ENCODE measurements at regions not wholly inside any gene's neighbourhood (a gene's known extent, or its start where the extent isn't known, plus 50 kb on each side); places are given as distances from the start of the nearest gene placed in this dataset.

DNA sequence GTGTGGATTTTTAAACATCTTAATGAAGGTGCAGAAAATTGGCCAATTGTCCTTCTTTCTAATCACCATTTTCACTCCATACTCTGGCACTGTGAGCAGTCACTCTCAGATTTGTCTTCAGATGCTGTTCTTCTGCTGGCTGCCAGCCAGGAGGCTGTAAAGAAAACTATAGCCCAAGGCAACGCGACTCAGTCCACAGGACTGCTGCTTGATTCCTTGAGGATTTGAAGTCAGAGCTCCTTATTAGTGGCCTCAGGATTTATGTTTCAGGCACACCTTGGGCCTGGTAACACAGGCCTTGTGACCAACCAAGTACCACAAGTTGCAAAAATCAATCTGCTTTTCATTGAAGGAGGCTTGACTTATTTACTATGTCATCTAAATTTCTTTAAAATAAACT is 342.6 kb downstream of the GPM6A start:
- TF ChIP-seq POLR2AphosphoS5 (IDR thresholded peaks at IDR 0.05; ENCODE audit: borderline replicate concordance, low read depth, low read length) (no peak), FOXP2 (optimal IDR thresholded peaks at IDR 0.05; ENCODE audit: control extremely low read depth, extremely low read length, insufficient read depth) (no peak), EZH2 (IDR thresholded peaks at IDR 0.05) (no peak)
- Histone ChIP-seq H3K9me3 (ENCODE audit: low read depth, low read length) (no peaks in the 10 kb centered on the region), H3K4me3 (no peak overlapping the region), H3K36me3 (ENCODE audit: insufficient read depth, low read length) (no peaks in the 10 kb centered on the region), H3K9ac (ENCODE audit: insufficient read length) (no peak overlapping the region), H3K27ac (no peak overlapping the region)
- no peak for DNase-seq (ENCODE audit: low read depth, low spot score)

- TF ChIP-seq FOXP2 (optimal IDR thresholded peaks at IDR 0.05; ENCODE audit: control extremely low read depth, extremely low read length, insufficient read depth) = no peak
- TF ChIP-seq EZH2 (IDR thresholded peaks at IDR 0.05) = no peak
- no peak for TF ChIP-seq POLR2AphosphoS5 (IDR thresholded peaks at IDR 0.05; ENCODE audit: borderline replicate concordance, low read depth, low read length)
- Histone ChIP-seq H3K36me3 (ENCODE audit: insufficient read depth, low read length) (no peaks in the 10 kb centered on the region), H3K9me3 (ENCODE audit: low read depth, low read length) (no peaks in the 10 kb centered on the region), H3K9ac (ENCODE audit: insufficient read length) (no peak overlapping the region), H3K4me3 (no peak overlapping the region), H3K27ac (no peak overlapping the region)
- no peak for DNase-seq (ENCODE audit: low read depth, low spot score)
Measured at GRCh38 chr4:175470131-175470530, 341.9 kb downstream of the GPM6A start.

DNA sequence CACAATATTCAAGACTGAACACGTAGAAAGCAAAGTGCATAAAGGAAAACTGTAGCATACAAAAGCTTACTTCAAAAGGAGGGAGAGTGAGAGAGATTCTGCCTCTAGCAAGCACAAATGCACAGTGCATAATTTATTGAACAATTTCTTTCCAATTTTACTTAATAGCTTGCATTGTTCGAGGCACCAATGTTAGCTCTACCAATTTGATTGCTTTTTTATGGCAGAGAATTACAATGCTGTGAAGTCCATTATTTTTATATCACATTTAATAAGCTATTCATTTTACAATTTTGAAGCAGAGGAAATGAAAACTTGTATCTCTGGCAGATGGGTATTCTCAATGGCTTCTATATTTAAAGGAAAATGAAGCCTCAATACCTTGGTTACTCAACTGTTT is 331.7 kb downstream of the GPM6A start:
- no peak overlapping the region for H3K9ac ChIP-seq (ENCODE audit: insufficient read length)
- DNase-seq (ENCODE audit: low read depth, low spot score) = no peak
- no peak overlapping the region for H3K27ac ChIP-seq
- H3K9me3 ChIP-seq (ENCODE audit: low read depth, low read length) = no peaks in the 10 kb centered on the region
- no peak for TF ChIP-seq EZH2 (IDR thresholded peaks at IDR 0.05)
- TF ChIP-seq POLR2AphosphoS5 (IDR thresholded peaks at IDR 0.05; ENCODE audit: borderline replicate concordance, low read depth, low read length) = no peak
- TF ChIP-seq FOXP2 (optimal IDR thresholded peaks at IDR 0.05; ENCODE audit: control extremely low read depth, extremely low read length, insufficient read depth) = no peak
- H3K36me3 ChIP-seq (ENCODE audit: insufficient read depth, low read length) = no peaks in the 10 kb centered on the region
- no peak overlapping the region for H3K4me3 ChIP-seq

DNA sequence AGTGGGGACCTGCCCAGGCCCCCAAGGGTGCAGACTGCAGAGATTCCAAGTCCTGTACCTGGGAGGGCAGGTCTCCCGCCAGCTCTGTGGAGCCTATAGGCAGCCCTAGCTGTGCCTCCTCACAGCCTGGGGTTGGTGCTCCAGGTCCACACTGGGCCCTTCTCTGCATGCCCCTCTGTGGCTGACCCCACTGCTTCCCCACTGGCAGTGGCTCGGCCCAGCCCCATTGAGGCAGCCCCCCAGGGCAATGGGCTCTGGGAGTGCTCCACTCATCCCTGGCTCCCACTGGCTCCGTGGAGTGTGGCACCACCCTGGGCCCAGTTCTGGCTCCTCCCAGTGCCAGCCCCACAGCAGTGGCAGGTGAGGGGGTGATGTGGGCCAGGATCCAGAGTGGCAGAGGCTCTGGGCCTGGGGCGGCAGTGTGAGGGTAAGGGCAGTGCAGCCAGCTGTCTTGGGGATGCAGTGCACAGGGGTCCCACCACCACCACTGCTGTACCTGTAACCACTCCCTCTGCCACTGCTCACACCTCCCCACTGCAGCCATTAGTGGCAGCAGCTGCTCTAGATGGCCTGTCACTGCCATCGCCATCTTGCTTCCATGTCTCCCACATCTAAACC is 312.2 kb downstream of the GPM6A start:
- no peaks in the 10 kb centered on the region for H3K9me3 ChIP-seq (ENCODE audit: low read depth, low read length)
- H3K9ac ChIP-seq (ENCODE audit: insufficient read length) = no peak overlapping the region
- H3K4me3 ChIP-seq = no peak overlapping the region
- H3K36me3 ChIP-seq (ENCODE audit: insufficient read depth, low read length) = no peaks in the 10 kb centered on the region
- TF ChIP-seq EZH2 (IDR thresholded peaks at IDR 0.05) (no peak), POLR2AphosphoS5 (IDR thresholded peaks at IDR 0.05; ENCODE audit: borderline replicate concordance, low read depth, low read length) (no peak), FOXP2 (optimal IDR thresholded peaks at IDR 0.05; ENCODE audit: control extremely low read depth, extremely low read length, insufficient read depth) (no peak)
- H3K27ac ChIP-seq = no peak overlapping the region
- no peak for DNase-seq (ENCODE audit: low read depth, low spot score)

DNA sequence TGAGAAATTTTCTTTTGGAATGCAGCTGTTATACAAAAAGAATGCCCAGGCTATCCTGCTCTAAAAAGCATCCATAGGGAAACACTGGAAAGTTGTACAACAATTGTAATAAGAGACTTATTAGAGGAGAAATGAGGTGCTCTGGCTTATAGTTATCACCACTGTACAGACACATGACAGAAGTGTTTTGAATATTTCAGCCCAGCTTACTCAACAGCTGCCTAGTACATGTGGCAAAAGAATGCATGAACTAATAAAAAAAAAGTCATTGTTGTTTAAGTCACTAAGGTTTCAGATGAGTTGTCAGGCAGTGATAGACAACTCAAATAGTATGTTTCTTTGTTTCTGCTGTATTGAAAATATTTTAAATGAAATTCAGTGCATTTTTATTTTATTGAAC is 307.7 kb downstream of the GPM6A start:
- Histone ChIP-seq H3K9ac (ENCODE audit: insufficient read length) (no peak overlapping the region), H3K4me3 (no peak overlapping the region), H3K36me3 (ENCODE audit: insufficient read depth, low read length) (no peaks in the 10 kb centered on the region), H3K9me3 (ENCODE audit: low read depth, low read length) (no peaks in the 10 kb centered on the region), H3K27ac (no peak overlapping the region)
- TF ChIP-seq FOXP2 (optimal IDR thresholded peaks at IDR 0.05; ENCODE audit: control extremely low read depth, extremely low read length, insufficient read depth) (no peak), POLR2AphosphoS5 (IDR thresholded peaks at IDR 0.05; ENCODE audit: borderline replicate concordance, low read depth, low read length) (no peak), EZH2 (IDR thresholded peaks at IDR 0.05) (no peak)
- no peak for DNase-seq (ENCODE audit: low read depth, low spot score)

DNA sequence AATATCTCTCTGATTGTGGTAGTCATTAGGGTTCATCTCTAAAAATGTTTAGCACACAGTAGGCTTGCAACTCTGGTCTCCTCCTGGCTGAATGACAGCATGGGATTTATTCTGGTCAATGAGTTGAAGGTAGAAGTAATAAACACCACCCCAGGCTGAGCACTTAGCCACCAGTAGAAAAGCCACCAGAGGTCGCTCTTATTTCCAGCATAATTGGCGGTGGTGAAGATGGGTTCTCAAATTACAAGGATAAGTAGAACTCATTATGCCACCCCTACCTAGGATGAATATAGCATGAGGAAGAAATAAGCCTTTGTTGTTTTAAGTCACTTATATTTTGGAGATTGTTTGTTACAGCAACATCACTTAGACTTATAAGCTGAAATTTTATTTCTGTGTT is 302.7 kb downstream of the GPM6A start:
- no peak for DNase-seq (ENCODE audit: low read depth, low spot score)
- Histone ChIP-seq H3K36me3 (ENCODE audit: insufficient read depth, low read length) (no peaks in the 10 kb centered on the region), H3K9me3 (ENCODE audit: low read depth, low read length) (no peaks in the 10 kb centered on the region), H3K9ac (ENCODE audit: insufficient read length) (no peak overlapping the region), H3K4me3 (no peak overlapping the region), H3K27ac (no peak overlapping the region)
- TF ChIP-seq EZH2 (IDR thresholded peaks at IDR 0.05) (no peak), FOXP2 (optimal IDR thresholded peaks at IDR 0.05; ENCODE audit: control extremely low read depth, extremely low read length, insufficient read depth) (no peak), POLR2AphosphoS5 (IDR thresholded peaks at IDR 0.05; ENCODE audit: borderline replicate concordance, low read depth, low read length) (no peak)

DNA sequence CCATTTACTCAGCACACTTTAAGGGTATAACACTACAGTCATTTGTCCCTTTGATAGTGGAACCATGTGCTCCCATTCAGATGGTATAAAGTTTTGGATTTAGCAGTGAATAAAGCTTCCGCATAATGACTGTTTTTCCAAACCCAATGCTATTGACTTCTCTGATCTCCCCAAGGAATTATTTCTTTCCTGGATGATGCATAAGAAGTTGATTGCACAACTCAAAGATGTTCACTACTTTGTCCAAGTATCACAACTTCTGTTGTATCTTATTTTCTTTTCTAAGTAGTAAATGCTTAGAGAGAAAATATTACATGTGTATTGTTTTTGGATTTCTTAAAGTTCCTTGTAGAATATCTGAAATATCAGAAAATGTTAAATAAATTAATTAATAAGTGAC is 300.2 kb downstream of the GPM6A start:
- Histone ChIP-seq H3K9ac (ENCODE audit: insufficient read length) (no peak overlapping the region), H3K27ac (no peak overlapping the region), H3K4me3 (no peak overlapping the region), H3K9me3 (ENCODE audit: low read depth, low read length) (no peaks in the 10 kb centered on the region), H3K36me3 (ENCODE audit: insufficient read depth, low read length) (no peaks in the 10 kb centered on the region)
- no peak for TF ChIP-seq FOXP2 (optimal IDR thresholded peaks at IDR 0.05; ENCODE audit: control extremely low read depth, extremely low read length, insufficient read depth)
- TF ChIP-seq POLR2AphosphoS5 (IDR thresholded peaks at IDR 0.05; ENCODE audit: borderline replicate concordance, low read depth, low read length) = no peak
- no peak for TF ChIP-seq EZH2 (IDR thresholded peaks at IDR 0.05)
- DNase-seq (ENCODE audit: low read depth, low spot score) = no peak

DNA sequence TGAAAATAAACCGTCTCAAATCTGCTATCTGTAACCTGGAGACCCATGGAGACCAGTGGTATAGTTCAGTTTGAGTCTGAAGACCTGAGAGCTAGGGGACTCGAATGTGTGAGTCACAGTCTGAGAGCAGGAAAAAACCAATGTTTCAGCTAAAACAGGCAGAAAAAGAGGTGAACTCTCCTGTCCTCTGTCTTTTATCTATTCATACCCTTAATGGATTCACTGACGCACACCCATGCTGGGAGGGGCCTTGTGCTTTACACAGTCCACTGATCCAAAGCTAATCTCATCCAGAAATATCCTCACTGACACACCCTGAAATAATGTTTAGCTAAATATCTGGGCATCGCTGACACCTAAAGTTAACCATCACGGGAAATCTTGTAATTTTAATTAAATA is 297.9 kb downstream of the GPM6A start:
- H3K9ac ChIP-seq (ENCODE audit: insufficient read length) = no peak overlapping the region
- no peak for DNase-seq (ENCODE audit: low read depth, low spot score)
- H3K27ac ChIP-seq = no peak overlapping the region
- H3K36me3 ChIP-seq (ENCODE audit: insufficient read depth, low read length) = no peaks in the 10 kb centered on the region
- no peak for TF ChIP-seq EZH2 (IDR thresholded peaks at IDR 0.05)
- TF ChIP-seq POLR2AphosphoS5 (IDR thresholded peaks at IDR 0.05; ENCODE audit: borderline replicate concordance, low read depth, low read length) = no peak
- TF ChIP-seq FOXP2 (optimal IDR thresholded peaks at IDR 0.05; ENCODE audit: control extremely low read depth, extremely low read length, insufficient read depth) = no peak
- no peaks in the 10 kb centered on the region for H3K9me3 ChIP-seq (ENCODE audit: low read depth, low read length)
- H3K4me3 ChIP-seq = no peak overlapping the region

- no peak for DNase-seq (ENCODE audit: low read depth, low spot score)
- no peak for TF ChIP-seq POLR2AphosphoS5 (IDR thresholded peaks at IDR 0.05; ENCODE audit: borderline replicate concordance, low read depth, low read length)
- no peak for TF ChIP-seq FOXP2 (optimal IDR thresholded peaks at IDR 0.05; ENCODE audit: control extremely low read depth, extremely low read length, insufficient read depth)
- TF ChIP-seq EZH2 (IDR thresholded peaks at IDR 0.05) = no peak
- Histone ChIP-seq H3K9me3 (ENCODE audit: low read depth, low read length) (no peaks in the 10 kb centered on the region), H3K36me3 (ENCODE audit: insufficient read depth, low read length) (no peaks in the 10 kb centered on the region), H3K4me3 (no peak overlapping the region), H3K27ac (no peak overlapping the region), H3K9ac (ENCODE audit: insufficient read length) (no peak overlapping the region)
Measured at GRCh38 chr4:175530655-175531054, 281.4 kb downstream of the GPM6A start.

All from SK-N-MC (cell line).